Dermis blood vessel endothelial cell (primary cell): ENCODE measurements at regions not wholly inside any gene's neighbourhood (a gene's known extent, or its start where the extent isn't known, plus 50 kb on each side); places are given as distances from the start of the nearest gene placed in this dataset.
"Not testable (repeated sequence)": the region's sequence is repeated elsewhere in the genome, so short reads cannot be mapped to it uniquely, and the experiment has no call there.

Experiments used
- DNase-seq: peaks from one replicate; pipeline ENCODE4 v3.0.0; 2010

- not testable (repeated sequence) for DNase-seq
Measured at GRCh38 chr4:9505341-9505740, 61.1 kb downstream of the DEFB131A start.

GRCh38 chr4:9506672-9507071 lies 62.5 kb downstream of the DEFB131A start:
- not testable (repeated sequence) for DNase-seq

- not testable (repeated sequence) for DNase-seq
Measured at GRCh38 chr4:9512941-9513340, 68.7 kb downstream of the DEFB131A start.

DNA sequence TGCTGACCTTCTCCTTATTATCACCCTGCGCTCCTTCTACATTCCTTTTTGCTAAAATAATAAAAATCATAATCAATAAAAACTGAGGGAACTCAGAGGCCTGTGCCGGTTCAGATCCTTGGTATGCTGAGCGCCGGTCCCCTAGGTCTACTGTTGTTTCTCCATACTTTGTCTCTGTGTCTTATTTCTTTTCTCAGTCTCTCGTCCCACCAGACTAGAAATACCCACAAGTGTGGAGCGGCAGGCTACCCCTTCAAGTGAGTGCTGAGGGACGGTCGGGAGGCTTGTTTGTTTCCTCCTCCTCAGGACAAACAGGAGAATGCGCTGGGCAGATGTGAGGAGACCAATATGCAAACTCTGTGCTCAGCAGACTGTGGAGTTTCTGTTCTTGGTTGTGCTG lies 75.4 kb downstream of the DEFB131A start:
- not testable (repeated sequence) for DNase-seq

GRCh38 chr4:9522903-9523302 lies 78.7 kb downstream of the DEFB131A start:
- not testable (repeated sequence) for DNase-seq

- not testable (repeated sequence) for DNase-seq
Measured at GRCh38 chr4:9524406-9524805, 80.2 kb downstream of the DEFB131A start.

DNA sequence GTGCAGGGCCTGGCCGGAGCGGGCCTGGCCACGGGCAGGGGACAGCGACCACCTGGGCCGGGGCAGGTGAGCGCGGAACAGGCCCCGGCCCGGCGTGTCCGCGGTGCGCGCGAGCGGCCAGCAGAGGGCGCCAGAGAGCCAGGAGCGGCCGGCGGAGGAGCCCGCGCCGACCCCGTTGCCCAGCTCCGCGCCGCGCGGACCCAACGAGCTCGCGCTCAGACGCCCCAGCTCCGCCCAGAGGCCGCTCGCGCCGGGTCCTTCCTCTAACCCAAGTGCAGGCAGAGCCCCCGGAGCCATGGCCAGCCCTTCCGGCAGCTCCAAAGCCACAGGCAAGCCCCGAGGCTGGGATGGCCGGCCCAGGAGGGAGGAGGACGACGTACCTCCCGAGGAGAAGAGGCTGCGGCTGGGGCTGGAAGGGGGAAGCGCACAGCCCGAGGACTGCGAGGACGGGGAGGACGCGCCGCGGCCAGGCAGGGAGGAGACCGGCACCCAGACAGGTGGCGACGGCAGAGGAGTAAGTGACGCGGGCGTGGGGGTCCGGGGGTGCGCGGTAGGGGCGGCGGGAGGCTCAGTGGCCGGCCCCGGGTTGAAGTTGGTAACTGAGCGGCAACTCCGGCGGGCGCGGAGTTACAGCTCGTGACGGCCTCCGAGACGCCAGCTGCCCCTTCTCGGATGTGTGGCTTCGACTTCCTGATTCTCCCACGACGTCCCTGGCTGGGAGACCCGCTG lies 88.1 kb downstream of the DEFB131A start:
- peak; percentile 72 for DNase-seq

GRCh38 chr4:9532863-9533192 lies 88.6 kb downstream of the DEFB131A start:
- not testable (repeated sequence) for DNase-seq

DNA sequence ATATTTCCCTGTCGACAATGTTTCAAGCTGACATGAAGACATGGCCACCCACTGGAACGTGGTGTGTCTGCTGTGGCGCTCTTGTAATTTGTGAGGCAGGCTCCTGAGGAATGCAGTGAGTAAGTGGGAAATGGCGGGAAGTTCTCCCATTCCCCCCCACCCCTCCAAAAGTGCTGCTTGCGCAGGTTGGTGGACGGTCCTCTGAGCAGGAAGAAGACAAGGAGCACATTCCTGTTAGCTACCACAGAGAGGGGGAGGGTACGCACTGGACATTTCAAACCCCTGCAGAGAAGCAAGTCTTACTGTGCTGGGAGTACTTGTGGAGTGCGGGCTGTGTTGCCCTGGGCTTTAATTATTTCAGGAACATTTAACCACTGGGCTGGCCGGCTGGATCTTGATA lies 92.9 kb downstream of the DEFB131A start:
- not testable (repeated sequence) for DNase-seq

- DNase-seq, result not testable (repeated sequence)
Measured at GRCh38 chr4:9539939-9540520, 95.8 kb downstream of the DEFB131A start.

DNA sequence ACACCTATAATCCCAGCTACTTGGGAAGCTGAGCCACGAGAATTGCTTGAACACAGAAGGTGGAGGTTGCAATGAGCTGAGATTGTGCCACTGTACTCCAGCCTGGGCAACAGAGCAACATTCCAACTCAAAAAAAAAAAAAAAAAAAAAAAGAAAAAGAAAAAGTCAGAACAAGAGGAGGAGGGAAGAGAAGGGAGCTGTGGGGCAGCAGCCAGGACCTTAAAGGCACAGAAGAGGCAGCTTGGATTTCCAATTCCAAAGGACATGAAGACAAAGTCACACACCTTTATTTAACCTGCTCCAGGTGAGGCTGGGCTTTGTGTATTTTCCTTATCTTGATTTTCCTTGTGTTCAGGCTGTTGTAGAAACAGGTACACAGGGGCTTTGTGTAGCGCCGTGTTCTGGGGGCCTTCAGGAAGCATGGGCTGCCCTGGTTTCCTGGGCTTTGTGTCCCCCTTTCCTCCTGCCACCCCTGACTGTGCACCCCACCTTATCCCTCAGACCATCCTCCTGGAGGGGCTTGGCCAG lies 97.2 kb downstream of the DEFB131A start:
- not testable (repeated sequence) for DNase-seq

- DNase-seq, result not testable (repeated sequence)
Measured at GRCh38 chr4:9544851-9545250, 100.6 kb downstream of the DEFB131A start.

DNA sequence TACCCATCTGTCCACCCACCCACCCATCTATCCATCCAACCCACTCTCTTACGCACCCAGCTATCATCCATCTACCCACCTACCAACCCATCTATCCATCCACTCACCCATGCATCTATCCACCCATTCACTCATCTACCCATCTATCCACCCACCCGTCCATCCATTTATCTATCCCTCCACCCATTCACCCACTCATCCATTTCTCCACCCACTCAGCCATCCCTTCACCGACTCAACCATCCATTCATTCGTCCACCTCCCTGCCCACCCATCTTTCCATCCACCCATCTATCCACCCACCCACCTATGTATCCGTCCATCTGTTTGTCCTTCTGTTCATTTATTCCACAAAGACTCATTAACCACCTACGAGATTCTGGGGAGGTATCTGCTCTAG lies 103.3 kb downstream of the DEFB131A start:
- not testable (repeated sequence) for DNase-seq

DNA sequence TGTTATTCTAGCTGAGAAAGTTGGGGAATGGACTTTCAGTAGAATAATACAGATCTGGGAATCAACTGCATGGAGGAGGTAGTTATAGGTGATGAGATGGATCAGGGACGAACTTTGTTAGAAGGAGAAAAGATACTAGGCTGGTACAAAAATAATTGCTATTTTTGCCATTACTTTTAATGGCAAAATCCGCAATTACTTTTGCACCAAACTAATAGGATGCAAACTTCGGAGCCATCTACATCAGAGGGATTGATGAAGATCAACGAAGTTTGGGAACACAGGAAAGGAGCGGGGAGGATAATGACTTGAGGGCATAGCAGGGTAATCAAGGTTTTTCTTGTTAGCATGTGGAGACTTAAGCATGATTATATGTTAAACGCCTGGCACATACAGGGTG lies 111.9 kb downstream of the DEFB131A start:
- not testable (repeated sequence) for DNase-seq

DNA sequence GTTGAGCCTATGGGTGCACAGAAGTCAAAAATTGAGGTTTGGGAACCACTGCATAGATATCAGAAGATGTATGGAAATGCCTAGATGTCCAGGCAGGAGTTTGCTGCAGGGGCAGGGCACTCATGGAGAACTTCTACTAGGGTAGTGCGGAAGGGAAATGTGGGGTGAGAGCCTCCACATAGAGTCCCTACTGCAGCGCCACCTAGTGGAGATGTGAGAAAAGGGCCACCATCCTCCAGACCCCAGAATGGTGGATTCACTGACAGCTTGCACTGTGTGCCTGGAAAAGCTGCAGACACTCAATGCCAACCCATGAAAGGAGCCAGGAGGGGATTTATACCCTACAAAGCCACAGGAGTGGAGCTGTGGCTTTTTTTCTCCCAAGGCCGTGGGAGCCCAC lies 133.7 kb downstream of the DEFB131A start:
- DNase-seq, result not testable (repeated sequence)

GRCh38 chr4:9582880-9583279 lies 138.7 kb downstream of the DEFB131A start:
- not testable (repeated sequence) for DNase-seq

- DNase-seq, result no peak
Measured at GRCh38 chr4:9592010-9592409, 147.8 kb downstream of the DEFB131A start.

GRCh38 chr4:9594948-9595347 lies 150.7 kb downstream of the DEFB131A start:
- DNase-seq, result no peak

DNA sequence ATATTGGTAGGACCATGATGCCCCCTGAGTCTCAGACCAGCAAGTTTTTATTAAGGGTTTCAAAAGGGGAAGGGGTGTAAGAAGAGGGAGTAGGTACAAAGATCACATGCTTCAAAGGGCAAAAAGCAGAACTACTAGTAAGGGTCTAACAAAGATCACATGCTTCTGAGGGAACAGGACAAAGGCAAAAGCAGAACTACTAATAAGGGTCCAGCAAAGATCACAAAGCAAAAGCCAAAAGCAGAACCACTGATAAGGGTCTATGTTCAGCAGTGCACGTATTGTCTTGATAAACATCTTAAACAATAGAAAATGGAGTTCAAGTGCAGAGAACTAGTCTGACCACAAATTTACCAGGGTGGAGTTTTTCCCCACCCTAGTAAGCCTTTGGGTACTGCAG lies 151.3 kb downstream of the DEFB131A start:
- not testable (repeated sequence) for DNase-seq

GRCh38 chr4:9599266-9599665 lies 155.1 kb downstream of the DEFB131A start:
- no peak for DNase-seq

DNA sequence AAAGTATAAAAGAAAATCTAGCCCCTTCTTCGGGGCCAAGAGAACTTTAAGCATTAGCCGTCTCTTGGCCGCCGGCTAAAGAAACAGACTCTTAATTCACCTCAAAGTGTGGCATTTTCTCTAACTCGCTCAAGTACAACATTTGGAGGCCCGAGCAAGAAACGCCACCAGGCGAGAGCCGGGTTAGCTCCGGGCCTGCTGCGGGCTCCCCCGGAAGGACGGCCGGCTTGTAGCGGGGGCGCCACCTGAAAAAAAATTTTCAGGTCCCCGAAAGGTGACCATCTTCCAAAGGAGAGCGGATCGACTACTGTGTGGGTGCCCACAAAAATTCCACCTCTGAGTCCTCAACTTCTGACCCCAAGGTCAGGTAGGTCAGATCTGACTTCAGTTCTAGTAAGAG lies 156.0 kb downstream of the DEFB131A start:
- no peak for DNase-seq

DNA sequence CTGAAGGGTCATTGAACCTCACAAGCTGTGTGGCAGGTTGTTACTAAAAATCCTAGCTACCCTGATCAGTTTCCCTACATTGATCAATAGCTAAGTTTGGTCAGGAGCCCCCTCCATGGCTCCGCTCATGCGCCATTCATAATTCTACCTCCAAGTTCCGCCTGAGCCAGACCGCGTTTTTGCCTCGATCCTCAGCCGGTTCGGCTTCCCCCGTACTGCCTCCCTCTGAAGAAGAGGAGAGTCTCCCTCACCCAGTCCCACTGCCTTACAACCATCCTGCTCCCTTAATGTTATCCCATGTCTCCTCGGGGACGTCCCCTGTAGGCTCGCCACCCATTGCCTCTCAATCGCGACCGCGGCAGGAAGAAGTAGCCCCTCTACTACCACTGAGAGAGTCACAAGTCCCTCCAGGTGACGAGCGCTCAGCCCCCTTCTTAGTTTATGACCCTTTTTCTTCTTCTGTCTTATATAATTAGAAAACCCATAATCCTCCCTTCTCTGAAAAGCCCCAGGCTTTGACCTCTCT lies 158.2 kb downstream of the DEFB131A start:
- no peak for DNase-seq

DNA sequence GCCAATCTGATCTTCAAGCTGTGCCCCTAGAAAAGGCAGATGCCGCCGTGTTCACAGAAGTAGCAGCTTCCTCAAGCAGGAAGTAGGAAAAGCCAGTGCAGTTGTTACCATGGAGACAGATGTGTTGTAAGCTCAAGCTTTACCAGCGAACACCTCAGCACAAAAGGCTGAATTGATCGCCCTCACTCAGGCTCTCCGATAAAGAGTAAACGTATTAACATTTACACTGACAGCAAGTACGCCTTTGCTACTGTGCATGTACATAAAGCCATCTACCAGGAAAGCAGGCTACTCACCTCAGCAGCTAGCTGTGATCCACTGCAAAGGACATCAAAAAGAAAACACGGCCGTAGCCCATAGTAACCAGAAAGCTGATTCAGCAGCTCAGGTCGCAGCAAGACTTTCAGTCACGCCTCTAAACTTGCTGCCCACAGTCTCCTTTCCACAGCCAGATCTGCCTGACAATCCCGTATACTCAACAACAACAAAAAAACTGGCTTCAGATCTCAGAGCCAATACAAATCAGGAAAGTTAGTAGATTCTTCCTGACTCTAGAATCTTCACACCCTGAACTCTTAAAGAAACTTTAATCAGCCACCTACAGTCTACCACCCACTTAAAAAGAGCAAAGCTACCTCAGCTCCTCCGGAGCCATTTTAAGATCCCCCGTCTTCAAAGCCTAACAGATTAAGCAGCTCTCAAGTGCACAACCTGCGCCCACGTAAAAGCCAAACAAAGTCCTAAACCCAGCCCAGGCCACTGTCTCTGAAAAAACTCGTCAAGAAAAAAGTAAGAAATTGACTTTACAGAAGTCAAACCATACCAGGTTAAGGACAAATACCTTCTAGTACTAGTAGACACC lies 160.0 kb downstream of the DEFB131A start:
- not testable (repeated sequence) for DNase-seq
